Tibial nerve (tissue), 3 donors: ENCODE measurements at regions not wholly inside any gene's neighbourhood (a gene's known extent, or its start where the extent isn't known, plus 50 kb on each side); places are given as distances from the start of the nearest gene placed in this dataset.

ENCODE experiments used
- POLR2A ChIP-seq, 2 donors: fragments of 450-650 bp; IDR thresholded peaks; one replicate each; pipeline ENCODE4 v1.6.1; 2017; ENCODE audit warnings: antibody characterized with exemption in 2 of 2, mild to moderate bottlenecking in 2 of 2, moderate library complexity in 2 of 2
- TF ChIP-seq, protein P1 (sequence below), 5 experiments: fragments of 200-600 bp in 3 of 5; fragments of 450-650 bp in 2 of 5; sonication (generic) in 3 of 5; IDR thresholded peaks; one replicate each; pipeline ENCODE4 v1.5.1; 2016 to 2019; ENCODE audit warnings: antibody characterized with exemption in 5 of 5, mild to moderate bottlenecking in 3 of 5, moderate library complexity in 2 of 5

DNA sequence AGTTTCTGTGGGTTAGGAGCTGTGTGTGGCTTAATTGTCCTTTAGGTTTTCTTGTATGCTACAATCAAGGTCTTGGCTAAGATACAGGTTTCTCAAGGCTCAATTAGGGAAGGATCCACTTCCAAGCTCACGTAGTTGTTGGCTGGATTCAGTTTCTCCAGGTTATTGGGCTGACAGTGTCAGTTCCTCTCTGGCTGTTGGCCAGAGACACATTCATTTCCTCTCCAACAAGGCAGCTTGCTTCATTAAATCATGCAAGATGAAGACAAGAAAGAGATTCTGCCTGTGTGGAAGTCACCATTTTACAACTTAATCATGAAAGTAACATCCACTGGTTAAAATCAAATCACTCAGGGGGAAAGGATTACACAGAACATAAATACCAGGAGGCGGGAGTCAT is 275.7 kb upstream of the KIF2A start:
- no peak for TF ChIP-seq POLR2A (IDR thresholded peaks at IDR 0.05)
- TF ChIP-seq, protein P1, sequence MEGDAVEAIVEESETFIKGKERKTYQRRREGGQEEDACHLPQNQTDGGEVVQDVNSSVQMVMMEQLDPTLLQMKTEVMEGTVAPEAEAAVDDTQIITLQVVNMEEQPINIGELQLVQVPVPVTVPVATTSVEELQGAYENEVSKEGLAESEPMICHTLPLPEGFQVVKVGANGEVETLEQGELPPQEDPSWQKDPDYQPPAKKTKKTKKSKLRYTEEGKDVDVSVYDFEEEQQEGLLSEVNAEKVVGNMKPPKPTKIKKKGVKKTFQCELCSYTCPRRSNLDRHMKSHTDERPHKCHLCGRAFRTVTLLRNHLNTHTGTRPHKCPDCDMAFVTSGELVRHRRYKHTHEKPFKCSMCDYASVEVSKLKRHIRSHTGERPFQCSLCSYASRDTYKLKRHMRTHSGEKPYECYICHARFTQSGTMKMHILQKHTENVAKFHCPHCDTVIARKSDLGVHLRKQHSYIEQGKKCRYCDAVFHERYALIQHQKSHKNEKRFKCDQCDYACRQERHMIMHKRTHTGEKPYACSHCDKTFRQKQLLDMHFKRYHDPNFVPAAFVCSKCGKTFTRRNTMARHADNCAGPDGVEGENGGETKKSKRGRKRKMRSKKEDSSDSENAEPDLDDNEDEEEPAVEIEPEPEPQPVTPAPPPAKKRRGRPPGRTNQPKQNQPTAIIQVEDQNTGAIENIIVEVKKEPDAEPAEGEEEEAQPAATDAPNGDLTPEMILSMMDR (IDR thresholded peaks at IDR 0.05): no peak
